Astrocyte (in vitro differentiated cells and primary cell): ENCODE measurements at regions not wholly inside any gene's neighbourhood (a gene's known extent, or its start where the extent isn't known, plus 50 kb on each side); places are given as distances from the start of the nearest gene placed in this dataset.

Source experiments
- DNase-seq: peaks from one replicate; pipeline ENCODE4 v3.0.0-alpha.2; 2010; ENCODE audit warnings: low read depth
- FAIRE-seq: peaks from 2 replicates; lab custom pipeline; 2011; peaks lifted over from hg19 to GRCh38; lab: Jason Lieb, UNC
- H2AFZ ChIP-seq: 2 replicates; pipeline ENCODE4 v1.6.0; 2012; ENCODE audit warnings: low read depth, low read length, inconsistent platforms
- H3K27ac ChIP-seq: 2 replicates; pipeline ENCODE4 v1.5.1; 2011; ENCODE audit warnings: low read depth, low read length, inconsistent platforms
- H3K27me3 ChIP-seq: 2 replicates; pipeline ENCODE4 v1.6.0; 2011; ENCODE audit warnings: low read length, inconsistent platforms; ENCODE audit not compliant: insufficient read depth
- H3K36me3 ChIP-seq: 2 replicates; pipeline ENCODE4 v1.5.1; 2011; ENCODE audit warnings: low read length, inconsistent platforms; ENCODE audit not compliant: insufficient read depth
- H3K4me1 ChIP-seq: 2 replicates; pipeline ENCODE4 v1.5.1; 2011; ENCODE audit warnings: low read length, inconsistent platforms; ENCODE audit not compliant: insufficient read depth
- H3K4me2 ChIP-seq: 2 replicates; pipeline ENCODE4 v1.6.0; 2012; ENCODE audit warnings: low read length, inconsistent platforms
- H3K4me3 ChIP-seq: 2 replicates; pipeline ENCODE4 v1.5.1; 2011; ENCODE audit warnings: low read depth, mild to moderate bottlenecking, low read length, inconsistent platforms; ENCODE audit not compliant: insufficient read depth
- H3K79me2 ChIP-seq: 2 replicates; pipeline ENCODE4 v1.6.0; 2012; ENCODE audit warnings: mild to moderate bottlenecking, low read length, inconsistent platforms; ENCODE audit not compliant: insufficient read depth
- H3K9ac ChIP-seq: 2 replicates; pipeline ENCODE4 v1.6.0; 2012; ENCODE audit warnings: mild to moderate bottlenecking, low read length, inconsistent platforms
- H3K9me3 ChIP-seq: 2 replicates; pipeline ENCODE4 v1.5.1; 2012; ENCODE audit warnings: low read depth, mild to moderate bottlenecking, low read length, inconsistent platforms; ENCODE audit not compliant: insufficient read depth
- H4K20me1 ChIP-seq: 2 replicates; pipeline ENCODE4 v1.6.0; 2012; ENCODE audit warnings: low read length, inconsistent platforms; ENCODE audit not compliant: insufficient read depth
- H3K27ac Mint-ChIP-seq: one replicate; pipeline ENCODE4 v1.8.0; 2021; ENCODE audit warnings: mild to moderate bottlenecking, mixed read lengths; ENCODE audit not compliant: unreplicated experiment
- H3K27me3 Mint-ChIP-seq: one replicate; pipeline ENCODE4 v1.8.0; 2021; ENCODE audit warnings: low read depth, mixed read lengths; ENCODE audit not compliant: unreplicated experiment
- H3K36me3 Mint-ChIP-seq: one replicate; pipeline ENCODE4 v1.8.0; 2021; ENCODE audit warnings: low read depth, mixed read lengths; ENCODE audit not compliant: unreplicated experiment
- H3K4me1 Mint-ChIP-seq: one replicate; pipeline ENCODE4 v1.8.0; 2021; ENCODE audit warnings: low read depth, mixed read lengths; ENCODE audit not compliant: unreplicated experiment
- H3K4me3 Mint-ChIP-seq: one replicate; pipeline ENCODE4 v1.8.0; 2021; ENCODE audit warnings: mild to moderate bottlenecking, moderate library complexity, mixed read lengths; ENCODE audit not compliant: unreplicated experiment
- H3K9me3 Mint-ChIP-seq: one replicate; pipeline ENCODE4 v1.8.0; 2021; ENCODE audit warnings: mild to moderate bottlenecking, mixed read lengths; ENCODE audit not compliant: unreplicated experiment
- CTCF ChIP-seq: IDR thresholded peaks from 2 replicates; pipeline ENCODE4 v1.5.1; 2011; ENCODE audit warnings: low read depth, mild to moderate bottlenecking, inconsistent platforms, low read length, moderate library complexity; ENCODE audit not compliant: insufficient read depth
- EZH2 ChIP-seq: IDR thresholded peaks from 2 replicates; pipeline ENCODE4 v1.6.1; 2012; ENCODE audit warnings: mild to moderate bottlenecking, low read length, inconsistent platforms; ENCODE audit not compliant: insufficient read depth

DNA sequence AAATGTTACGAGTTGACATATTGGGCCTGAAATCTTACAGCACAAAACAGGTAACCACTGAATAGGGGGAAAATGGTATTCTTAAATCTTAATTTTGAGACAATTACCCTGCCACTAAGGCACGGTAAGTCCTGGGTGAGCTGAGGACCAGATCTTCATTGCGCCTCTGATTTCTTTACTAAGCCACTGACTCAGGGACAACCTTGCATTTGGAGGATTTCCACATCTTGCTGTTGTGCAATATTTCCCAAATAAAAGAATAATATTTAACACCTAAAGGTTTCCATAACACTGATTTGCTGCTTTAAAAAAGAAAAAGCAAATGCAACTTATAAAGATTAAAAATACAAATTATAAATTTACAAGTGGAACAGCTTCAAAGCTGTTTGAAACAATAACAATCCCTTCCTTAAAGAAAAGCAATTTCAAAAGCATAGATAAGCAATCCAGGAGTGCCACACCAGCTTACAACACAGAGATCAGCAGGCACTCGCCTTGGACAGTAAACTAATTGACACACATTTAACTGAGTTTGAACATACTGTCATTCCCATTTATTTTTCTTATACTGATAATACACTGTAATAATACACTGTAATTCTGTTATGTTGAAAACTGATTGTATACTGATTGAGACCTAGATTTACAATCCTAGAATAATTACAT lies 79.6 kb upstream of the DOCK9 start:
- H3K4me3 ChIP-seq: no peak overlapping the region
- no peaks in the 10 kb centered on the region for H3K79me2 ChIP-seq
- Mint-ChIP-seq H3K9me3 (no peaks in the 10 kb centered on the region), H3K36me3 (peaks cover 2% of the 10 kb centered on the region), H3K27me3 (no peaks in the 10 kb centered on the region), H3K4me1 (peaks cover 16% of the 10 kb centered on the region), H3K4me3 (no peak overlapping the region), H3K27ac (no peak overlapping the region)
- no peaks in the 10 kb centered on the region for H3K27me3 ChIP-seq
- no peak overlapping the region for H3K4me2 ChIP-seq
- TF ChIP-seq EZH2 (no peak), CTCF (no peak)
- H3K27ac ChIP-seq: no peak overlapping the region
- peaks cover 1% of the 10 kb centered on the region for H3K4me1 ChIP-seq
- H3K9ac ChIP-seq: no peak overlapping the region
- H4K20me1 ChIP-seq: no peaks in the 10 kb centered on the region
- DNase-seq: no peak
- no peak overlapping the region for H2AFZ ChIP-seq
- H3K9me3 ChIP-seq: no peaks in the 10 kb centered on the region
- FAIRE-seq: no peak
- no peaks in the 10 kb centered on the region for H3K36me3 ChIP-seq

- no peaks in the 10 kb centered on the region for H3K9me3 Mint-ChIP-seq
- Histone ChIP-seq H3K4me1 (peaks cover 9% of the 10 kb centered on the region), H3K9ac (no peak overlapping the region), H3K4me3 (no peak overlapping the region), H3K27me3 (no peaks in the 10 kb centered on the region), H3K27ac (no peak overlapping the region), H3K4me2 (no peak overlapping the region), H4K20me1 (no peaks in the 10 kb centered on the region), H3K36me3 (no peaks in the 10 kb centered on the region), H2AFZ (no peak overlapping the region), H3K79me2 (no peaks in the 10 kb centered on the region), H3K9me3 (no peaks in the 10 kb centered on the region)
- TF ChIP-seq EZH2: no peak
- TF ChIP-seq CTCF: no peak
- no peak overlapping the region for H3K4me3 Mint-ChIP-seq
- peaks cover 17% of the 10 kb centered on the region for H3K4me1 Mint-ChIP-seq
- no peaks in the 10 kb centered on the region for H3K27me3 Mint-ChIP-seq
- FAIRE-seq (no peak), DNase-seq (no peak)
- peak overlapping the region; percentile 71 for H3K27ac Mint-ChIP-seq
- peaks cover 4% of the 10 kb centered on the region for H3K36me3 Mint-ChIP-seq
Measured at GRCh38 chr13:99058527-99059495, 80.9 kb upstream of the DOCK9 start.
